IMR-90 (cell line): ENCODE measurements at regions not wholly inside any gene's neighbourhood (a gene's known extent, or its start where the extent isn't known, plus 50 kb on each side); places are given as distances from the start of the nearest gene placed in this dataset.

ENCODE experiments used
- ATAC-seq: fragments of 200-7000 bp; cut with Tn5 transposase; 2 replicates; pipeline ENCODE4 v1.9.1; 2020; ENCODE audit warnings: low read depth, mild to moderate bottlenecking, moderate library complexity
- BruUV-seq: library from RNA; stranded (reverse); fragments of 400-500 nt; replicated peaks from 2 replicates; lab custom pipeline; 2021; lab: Mats Ljungman, UMichigan
- CTCF ChIA-PET: fragments of 300-600 bp; formaldehyde crosslinking; extraction: SDS; loops from one replicate; lab custom pipeline; 2021; ENCODE audit warnings: antibody characterized with exemption; lab: Yijun Ruan, JAX
- POLR2A ChIA-PET: fragments of 300-600 bp; sonication (Branson Sonifier 250); formaldehyde crosslinking; loops from one replicate; lab custom pipeline; 2022; ENCODE audit warnings: antibody characterized with exemption; ENCODE audit not compliant: unreplicated experiment; lab: Charles Lee
- DNase-seq: peaks from one replicate; pipeline ENCODE4 v3.0.0; 2013
- H2AFZ ChIP-seq: replicated peaks from 2 replicates; pipeline ENCODE3; 2013; ENCODE audit warnings: low read length, mild to moderate bottlenecking; ENCODE audit not compliant: poor library complexity
- H2AK5ac ChIP-seq: 2 replicates; pipeline ENCODE4 v1.6.1; 2013; ENCODE audit warnings: low read depth, low read length, inconsistent platforms
- H2AK9ac ChIP-seq: replicated peaks from 2 replicates; pipeline ENCODE3; 2013; ENCODE audit warnings: mild to moderate bottlenecking, low read depth, low read length, moderate library complexity; ENCODE audit not compliant: poor library complexity
- H2BK120ac ChIP-seq: 2 replicates; pipeline ENCODE4 v1.6.1; 2013; ENCODE audit warnings: low read depth, low read length, inconsistent platforms
- H2BK15ac ChIP-seq: 3 replicates; pipeline ENCODE4 v1.6.1; 2013; ENCODE audit warnings: low read depth, low read length, inconsistent platforms
- H2BK20ac ChIP-seq: 2 replicates; pipeline ENCODE4 v1.6.1; 2013; ENCODE audit warnings: low read depth, mild to moderate bottlenecking, inconsistent platforms, low read length, moderate library complexity
- H2BK5ac ChIP-seq: 2 replicates; pipeline ENCODE4 v1.6.1; 2013; ENCODE audit warnings: mild to moderate bottlenecking, low read depth, low read length, inconsistent platforms; ENCODE audit not compliant: poor library complexity, severe bottlenecking
- H3K14ac ChIP-seq: replicated peaks from 2 replicates; pipeline ENCODE4 v1.6.1; 2013; ENCODE audit warnings: low read depth, low read length, inconsistent platforms
- H3K18ac ChIP-seq: 2 replicates; pipeline ENCODE4 v1.6.1; 2013; ENCODE audit warnings: low read depth, low read length, control low read depth
- H3K23ac ChIP-seq: 2 replicates; pipeline ENCODE4 v1.6.1; 2013; ENCODE audit warnings: low read depth, low read length, inconsistent platforms
- H3K27ac ChIP-seq: 2 replicates; pipeline ENCODE4 v1.5.1; 2013; ENCODE audit warnings: mild to moderate bottlenecking, control low read depth, low read length; ENCODE audit not compliant: insufficient read depth
- H3K27me3 ChIP-seq: 2 replicates; pipeline ENCODE4 v1.6.1; 2013; ENCODE audit warnings: low read length; ENCODE audit not compliant: control insufficient read depth, insufficient read depth
- H3K36me3 ChIP-seq: 2 replicates; pipeline ENCODE4 v1.6.1; 2013; ENCODE audit warnings: low read length, mixed read lengths; ENCODE audit not compliant: control insufficient read depth, insufficient read depth
- H3K4ac ChIP-seq: 2 replicates; pipeline ENCODE4 v1.6.1; 2013; ENCODE audit warnings: low read depth, low read length, inconsistent platforms
- H3K4me1 ChIP-seq: 2 replicates; pipeline ENCODE4 v1.6.1; 2013; ENCODE audit warnings: low read length, mixed read lengths; ENCODE audit not compliant: control insufficient read depth, insufficient read depth
- H3K4me2 ChIP-seq: 2 replicates; pipeline ENCODE4 v1.6.1; 2013; ENCODE audit warnings: low read depth, mild to moderate bottlenecking, control low read depth, low read length, moderate library complexity
- H3K4me3 ChIP-seq: 2 replicates; pipeline ENCODE4 v1.5.1; 2013; ENCODE audit warnings: low read depth, mild to moderate bottlenecking, control low read depth, low read length, moderate library complexity; ENCODE audit not compliant: insufficient read depth
- H3K56ac ChIP-seq: 2 replicates; pipeline ENCODE4 v1.6.1; 2013; ENCODE audit warnings: low read length, inconsistent platforms; ENCODE audit not compliant: insufficient read depth; ENCODE audit errors: extremely low read depth
- H3K79me1 ChIP-seq, 2 experiments: 2 replicates each; pipeline ENCODE4 v1.6.1; 2013; ENCODE audit warnings: low read length in 2 of 2, inconsistent platforms in 1 of 2, low read depth in 1 of 2
- H3K9ac ChIP-seq: 2 replicates; pipeline ENCODE4 v1.6.1; 2013; ENCODE audit warnings: low read depth, low read length, control low read depth
- H3K9me1 ChIP-seq: 2 replicates; pipeline ENCODE4 v1.6.1; 2013; ENCODE audit warnings: low read length, inconsistent platforms; ENCODE audit not compliant: insufficient read depth
- H3K9me3 ChIP-seq: 2 replicates; pipeline ENCODE4 v1.6.1; 2013; ENCODE audit warnings: low read length; ENCODE audit not compliant: control insufficient read depth, insufficient read depth
- H4K20me1 ChIP-seq: 2 replicates; pipeline ENCODE4 v1.6.1; 2013; ENCODE audit warnings: low read length, inconsistent platforms; ENCODE audit not compliant: insufficient read depth
- H4K5ac ChIP-seq: 2 replicates; pipeline ENCODE4 v1.6.1; 2013; ENCODE audit warnings: mild to moderate bottlenecking, low read depth, low read length, control low read depth
- H4K8ac ChIP-seq, 2 experiments: 2 replicates each; pipeline ENCODE4 v1.6.1; 2013; ENCODE audit warnings: low read depth in 2 of 2, low read length in 2 of 2, control low read depth in 1 of 2, inconsistent platforms in 1 of 2
- H4K91ac ChIP-seq: 2 replicates; pipeline ENCODE4 v1.6.1; 2013; ENCODE audit warnings: low read depth, low read length, inconsistent platforms; ENCODE audit not compliant: insufficient read depth
- BHLHE40 ChIP-seq: fragments of 150-350 bp; IDR thresholded peaks from 2 replicates; pipeline ENCODE4 v1.6.1; 2016; ENCODE audit warnings: mild to moderate bottlenecking, low read depth, low read length
- CEBPB ChIP-seq: IDR thresholded peaks from 2 replicates; pipeline ENCODE4 v1.6.1; 2012; ENCODE audit warnings: low read depth, low read length, improper control_type of control experiment
- CHD1 ChIP-seq: IDR thresholded peaks from 2 replicates; pipeline ENCODE4 v1.6.1; 2012; ENCODE audit warnings: low read depth, low read length, improper control_type of control experiment
- FOS ChIP-seq: fragments of 150-350 bp; IDR thresholded peaks from 2 replicates; pipeline ENCODE4 v1.6.1; 2016; ENCODE audit warnings: low read depth, low read length
- MAFK ChIP-seq: IDR thresholded peaks from 2 replicates; pipeline ENCODE4 v1.6.1; 2012; ENCODE audit warnings: low read depth, low read length, improper control_type of control experiment
- NFE2L2 ChIP-seq: fragments of 150-350 bp; IDR thresholded peaks from 2 replicates; pipeline ENCODE4 v1.6.1; 2016; ENCODE audit warnings: low read depth, mild to moderate bottlenecking, low read length
- POLR2A ChIP-seq: IDR thresholded peaks from 2 replicates; pipeline ENCODE4 v1.6.1; 2012; ENCODE audit warnings: mild to moderate bottlenecking, low read depth, low read length
- RAD21 ChIP-seq: IDR thresholded peaks from 2 replicates; pipeline ENCODE4 v1.6.1; 2012; ENCODE audit warnings: low read length, improper control_type of control experiment
- RCOR1 ChIP-seq: IDR thresholded peaks from 2 replicates; pipeline ENCODE4 v1.6.1; 2012; ENCODE audit warnings: mild to moderate bottlenecking, low read length, improper control_type of control experiment; ENCODE audit not compliant: insufficient replicate concordance
- RFX5 ChIP-seq: IDR thresholded peaks from 2 replicates; pipeline ENCODE4 v1.8.0; 2012; ENCODE audit warnings: low read depth, mild to moderate bottlenecking, low read length, moderate library complexity
- SMC3 ChIP-seq: fragments of 150-350 bp; IDR thresholded peaks from 2 replicates; pipeline ENCODE4 v1.6.1; 2016; ENCODE audit warnings: low read depth, mild to moderate bottlenecking, antibody characterized with exemption, low read length, moderate library complexity
- USF2 ChIP-seq: fragments of 150-350 bp; IDR thresholded peaks from 2 replicates; pipeline ENCODE4 v1.6.1; 2017; ENCODE audit warnings: mild to moderate bottlenecking, antibody characterized with exemption, low read length, low read depth
- WGBS, 2 experiments: methylation state at CpG; one replicate each; pipeline versions ENCODE4 v1.1.5 to v1.1.7; 2013; ENCODE audit warnings: missing lambda C conversion rate in 2 of 2; ENCODE audit not compliant: insufficient read length in 1 of 2; ENCODE audit errors: extremely low coverage in 2 of 2; 5-methylcytosine and 5-hydroxymethylcytosine counted together
- dilution Hi-C: fragments of 300-500 bp; cut with HindIII; formaldehyde crosslinking; loops from one replicate; pipeline ENCODE4 v1.14.3; 2018; ENCODE audit warnings: low sequenced_read_pairs; ENCODE audit not compliant: unreplicated experiment
- in situ Hi-C: fragments of 300-500 bp; cut with MboI; formaldehyde crosslinking; loops from 3 replicates; pipeline ENCODE4 v1.14.3; 2019; ENCODE audit warnings: low sequenced_read_pairs, inconsistent platforms, mixed read lengths
- intact Hi-C: fragments of 100-400 bp; cut with micrococcal nuclease; formaldehyde crosslinking; loops from 2 replicates; pipeline ENCODE4 v1.10.0; 2022

- intact Hi-C loops, result no loop called here
- no peak for ATAC-seq
- H3K56ac ChIP-seq, result no peak overlapping the region
- POLR2A ChIA-PET, result no interaction called here
- no peak overlapping the region for H2BK5ac ChIP-seq
- H4K5ac ChIP-seq, result no peak overlapping the region
- no peak for TF ChIP-seq BHLHE40
- TF ChIP-seq POLR2A, result no peak
- no peak for TF ChIP-seq MAFK
- TF ChIP-seq SMC3, result no peak
- no peak for TF ChIP-seq RAD21
- TF ChIP-seq NFE2L2, result no peak
- TF ChIP-seq RFX5, result no peak
- TF ChIP-seq FOS, result no peak
- TF ChIP-seq CHD1, result no peak
- TF ChIP-seq USF2, result no peak
- no peak for TF ChIP-seq CEBPB
- no peak for TF ChIP-seq RCOR1
- BruUV-seq, result no TSS peak
- H3K14ac ChIP-seq, result no peak overlapping the region
- in situ Hi-C loops, result no loop called here
- H3K23ac ChIP-seq, result no peak overlapping the region
- no peak overlapping the region for H2AK9ac ChIP-seq
- CTCF ChIA-PET, result no interaction called here
- H4K20me1 ChIP-seq, result no peaks in the 10 kb centered on the region
- no peak overlapping the region for H2AK5ac ChIP-seq
- no CpG with 5 or more reads among the region's 2 CpGs for WGBS, 2 experiments
- H3K27ac ChIP-seq, result no peak overlapping the region
- no peaks in the 10 kb centered on the region for H3K4me1 ChIP-seq
- H3K27me3 ChIP-seq, result no peaks in the 10 kb centered on the region
- H3K9me3 ChIP-seq, result no peaks in the 10 kb centered on the region
- dilution Hi-C loops, result no loop called here
- no peak overlapping the region for H3K4ac ChIP-seq
- DNase-seq, result no peak
- no peaks in the 10 kb centered on the region for H3K9me1 ChIP-seq
- no peak overlapping the region for H2AFZ ChIP-seq
- H4K91ac ChIP-seq, result no peak overlapping the region
- H3K18ac ChIP-seq, result no peak overlapping the region
- H3K9ac ChIP-seq, result no peak overlapping the region
- H2BK20ac ChIP-seq, result no peak overlapping the region
- no peak overlapping the region for H2BK120ac ChIP-seq
- no peak overlapping the region for H2BK15ac ChIP-seq
- H3K4me2 ChIP-seq, result no peak overlapping the region
- no peaks in the 10 kb centered on the region for H3K79me1 ChIP-seq
- no peak overlapping the region for H3K4me3 ChIP-seq
- no peak overlapping the region for H4K8ac ChIP-seq
- H3K36me3 ChIP-seq, result no peaks in the 10 kb centered on the region
These were observed 81.1 kb upstream of the RALGAPA2 start for GRCh38 chr20:20793591-20793990.
